GM19452 (cell line): ENCODE measurements at regions not wholly inside any gene's neighbourhood (a gene's known extent, or its start where the extent isn't known, plus 50 kb on each side); places are given as distances from the start of the nearest gene placed in this dataset.
"Not testable (repeated sequence)": the region's sequence is repeated elsewhere in the genome, so short reads cannot be mapped to it uniquely, and the experiment has no call there.

Source experiments
- ATAC-seq: cut with Tn5 transposase; IDR thresholded peaks from one replicate; pipeline ENCODE4 v1.9.1; 2021; ENCODE audit not compliant: unreplicated experiment

DNA sequence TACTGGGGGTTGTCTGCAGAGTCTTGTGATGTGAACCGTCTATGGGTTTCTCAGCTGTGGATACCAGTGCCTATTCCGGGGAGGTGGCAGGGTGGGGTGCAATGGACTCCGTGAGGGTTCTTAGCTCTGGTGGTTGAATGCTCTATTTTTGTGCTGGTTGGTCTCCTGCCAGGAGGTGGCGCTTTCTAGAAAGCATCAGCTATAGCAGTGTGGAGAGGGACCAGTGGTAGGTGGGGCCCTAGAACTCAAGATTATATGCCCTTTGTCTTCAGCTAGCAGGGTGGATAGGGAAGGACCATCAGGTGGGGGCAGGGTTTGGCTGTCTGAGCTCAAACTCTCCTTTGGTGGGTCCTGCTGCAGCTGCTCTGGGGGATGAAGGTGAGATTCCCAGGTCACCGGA, 127.3 kb upstream of the PLD5 start:
- ATAC-seq, result no peak

DNA sequence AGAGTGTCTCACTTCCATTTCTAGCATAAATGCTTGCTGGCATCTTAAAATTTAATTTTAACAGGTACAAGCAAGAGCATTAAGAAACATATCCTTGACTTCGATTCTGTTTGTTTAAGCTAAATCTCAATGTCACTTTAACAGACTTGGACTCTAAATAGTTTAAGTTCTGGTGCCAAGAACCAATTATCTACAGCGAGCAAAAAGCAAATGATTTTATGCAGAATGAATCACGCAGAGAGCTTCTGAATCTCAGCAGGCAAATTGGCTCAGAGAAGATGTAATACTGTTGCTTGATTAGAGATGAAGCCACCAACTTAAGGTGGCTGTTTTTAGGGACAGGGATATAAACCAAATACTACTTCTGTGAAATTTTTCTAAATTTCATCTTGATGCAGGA, 117.0 kb upstream of the PLD5 start:
- ATAC-seq, result no peak

DNA sequence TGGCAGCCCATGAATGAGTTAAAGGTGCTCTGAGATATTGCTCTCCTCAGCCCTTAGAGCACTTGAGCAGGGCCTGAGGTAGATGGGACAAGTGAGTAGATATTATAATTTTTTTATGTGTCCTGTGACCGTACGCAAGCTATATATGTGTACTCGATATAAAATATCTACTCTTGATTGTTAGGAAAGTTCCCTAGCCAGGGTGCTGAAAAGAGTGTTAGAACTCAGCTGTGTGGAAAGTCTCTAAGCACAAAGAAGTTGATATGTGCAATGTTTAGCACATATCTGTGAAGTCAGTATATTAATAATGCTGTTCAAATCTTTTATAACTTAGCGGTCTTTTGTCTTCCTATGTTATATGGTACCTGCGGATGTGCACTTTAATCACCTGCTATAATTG, 114.6 kb upstream of the PLD5 start:
- ATAC-seq, result no peak

DNA sequence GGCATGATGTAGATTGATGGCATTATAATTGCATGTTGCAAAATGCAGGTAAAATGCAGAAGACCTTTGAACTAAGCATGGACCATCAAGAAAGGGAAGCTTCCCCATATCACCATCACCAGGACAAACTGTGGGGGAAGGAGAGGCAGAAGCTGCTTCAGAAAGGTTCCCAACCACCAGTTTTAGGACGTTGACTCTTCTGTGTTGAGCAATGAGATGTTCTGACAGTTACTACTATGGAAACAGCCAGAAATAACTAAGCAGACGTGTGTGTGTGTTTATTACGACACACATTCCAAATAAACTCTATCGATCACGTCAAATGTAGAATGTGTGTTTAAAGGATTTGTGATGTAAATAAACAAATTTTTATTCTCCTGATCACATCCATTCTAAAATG, 110.2 kb upstream of the PLD5 start:
- no peak for ATAC-seq

DNA sequence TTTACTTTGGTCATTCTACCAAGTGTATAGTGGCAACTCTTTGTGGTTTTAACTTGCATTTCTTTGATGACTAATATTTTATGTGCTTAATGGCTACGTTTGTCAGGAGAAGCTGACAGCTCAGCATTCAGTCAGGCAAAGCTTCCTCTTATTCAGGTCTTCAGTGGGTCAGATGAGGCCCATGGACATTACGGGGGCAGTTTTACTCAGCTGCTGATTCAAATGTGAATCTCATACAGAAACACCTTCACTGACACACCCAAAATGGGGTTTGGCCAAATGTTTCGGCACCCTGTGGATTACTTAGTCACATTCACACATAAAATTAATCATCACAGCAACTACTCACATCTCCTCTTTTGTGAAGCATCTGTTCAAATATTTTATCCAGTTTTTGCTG, 104.9 kb upstream of the PLD5 start:
- no peak for ATAC-seq

DNA sequence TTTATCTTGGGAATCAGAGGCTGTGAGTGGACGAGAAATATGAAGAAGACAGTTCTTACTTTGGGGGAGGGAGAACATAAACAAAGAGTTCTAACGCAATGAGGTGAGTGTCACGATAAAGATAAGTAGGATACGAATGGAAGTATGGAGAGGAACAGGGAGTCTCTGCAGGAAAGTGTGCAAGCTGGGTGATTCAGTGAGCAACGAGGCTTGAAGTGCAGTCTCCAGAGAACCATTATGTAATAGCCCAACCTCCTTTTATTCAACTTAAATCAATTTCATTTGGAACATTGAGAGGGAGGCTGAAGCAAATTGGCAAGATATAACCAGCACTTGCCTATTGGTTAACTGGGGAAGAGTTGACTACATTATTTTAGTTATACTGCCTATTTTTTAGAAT, 99.3 kb upstream of the PLD5 start:
- ATAC-seq, result no peak

DNA sequence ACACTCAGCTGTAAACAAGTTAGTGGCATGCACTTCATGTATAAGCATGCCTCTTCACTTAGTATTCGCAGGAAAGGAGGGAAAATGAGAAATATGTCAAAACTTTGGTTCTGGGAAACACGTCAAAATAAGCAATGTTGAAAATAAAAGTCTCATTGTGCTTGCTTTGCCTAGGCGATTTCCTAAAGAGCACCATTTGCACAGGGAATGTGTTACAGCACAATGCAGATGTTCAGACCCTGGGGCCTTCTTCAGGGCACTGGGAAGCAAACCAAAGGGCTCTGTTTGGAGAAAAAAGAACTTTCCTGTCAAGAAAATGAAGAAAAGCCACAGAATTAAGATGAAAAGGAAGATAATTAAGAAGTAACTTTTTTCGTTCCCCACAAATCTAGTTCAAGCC, 98.6 kb upstream of the PLD5 start:
- ATAC-seq, result no peak

DNA sequence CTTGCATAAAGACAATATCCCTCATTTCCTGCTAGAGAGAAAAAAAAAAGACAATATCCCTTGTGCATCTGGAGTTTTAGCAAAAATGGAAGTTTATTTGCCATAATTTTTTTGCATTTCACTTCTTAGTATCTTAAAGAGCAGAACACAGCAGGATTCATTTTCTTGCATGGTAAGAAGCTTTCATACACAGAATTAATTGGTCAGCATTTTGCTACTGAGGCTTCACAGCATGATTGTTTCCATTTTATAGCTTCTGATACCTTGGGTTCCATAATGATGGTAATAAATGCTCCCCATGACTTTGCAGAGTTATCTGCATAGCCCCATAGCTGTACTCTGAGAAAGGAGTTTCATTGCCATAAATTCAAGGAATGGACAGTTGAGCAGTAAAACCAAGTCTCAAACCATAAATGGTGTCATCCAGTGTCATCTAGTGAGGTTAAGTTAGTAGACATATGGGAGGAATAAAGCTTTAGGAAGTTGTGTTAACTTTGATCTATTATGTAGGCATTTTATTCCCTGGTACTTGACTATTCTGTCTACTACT, 88.8 kb upstream of the PLD5 start:
- ATAC-seq, result no peak

DNA sequence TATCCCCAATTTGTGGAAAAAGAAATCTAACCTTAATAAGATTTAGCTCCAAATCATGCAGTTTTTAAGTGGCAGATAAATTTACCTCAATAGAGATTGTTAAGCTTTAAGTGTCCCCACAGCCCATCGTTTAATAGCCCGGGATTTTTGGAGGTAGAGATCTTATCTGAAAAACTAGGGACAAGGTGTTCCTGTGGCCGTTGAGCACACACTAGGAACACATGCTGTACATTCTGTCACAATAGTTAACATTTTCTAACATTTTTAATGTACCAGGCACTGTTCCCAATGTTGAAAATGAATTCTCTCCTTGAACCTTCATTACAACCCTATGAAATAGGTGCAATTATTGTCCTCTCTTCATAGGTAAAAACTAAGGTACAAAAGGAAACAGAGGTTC, 85.7 kb upstream of the PLD5 start:
- no peak for ATAC-seq

DNA sequence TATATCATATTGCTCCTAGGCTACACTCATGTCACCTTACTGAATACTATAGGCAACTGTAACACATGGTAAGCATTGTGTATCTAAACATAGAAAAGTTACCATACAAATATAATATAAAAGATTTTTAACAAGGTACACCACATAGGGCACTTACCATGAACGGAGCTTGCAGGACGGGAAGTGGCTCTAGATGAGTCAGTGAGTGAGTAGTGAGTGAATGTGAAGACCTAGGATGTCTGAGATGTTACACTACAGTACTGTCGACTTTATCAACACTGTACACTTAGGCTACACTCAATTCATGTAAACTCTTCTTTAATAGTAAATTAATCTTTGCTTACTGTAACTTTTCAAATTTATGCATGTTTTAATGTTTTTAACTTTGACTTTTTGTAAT, 81.0 kb upstream of the PLD5 start:
- no peak for ATAC-seq

DNA sequence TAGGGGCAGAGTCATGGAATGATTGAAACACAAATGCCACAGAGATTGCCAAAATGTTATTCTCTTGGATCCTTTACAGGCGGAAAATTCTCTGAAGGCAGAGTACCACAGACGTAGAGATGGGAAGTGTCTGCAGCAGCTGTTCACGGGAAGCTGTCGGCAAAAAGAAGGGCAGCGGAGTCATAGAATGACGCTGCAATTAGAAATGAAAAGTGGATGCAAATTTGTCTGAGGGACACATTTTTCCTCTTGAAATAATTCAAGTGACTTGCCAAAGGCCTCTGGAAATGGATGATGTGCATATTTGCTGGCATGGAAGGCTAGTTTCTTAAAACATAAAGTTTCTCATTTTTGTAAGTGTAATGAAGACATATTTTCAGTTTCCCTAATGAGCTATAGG, 77.5 kb upstream of the PLD5 start:
- ATAC-seq, result no peak

DNA sequence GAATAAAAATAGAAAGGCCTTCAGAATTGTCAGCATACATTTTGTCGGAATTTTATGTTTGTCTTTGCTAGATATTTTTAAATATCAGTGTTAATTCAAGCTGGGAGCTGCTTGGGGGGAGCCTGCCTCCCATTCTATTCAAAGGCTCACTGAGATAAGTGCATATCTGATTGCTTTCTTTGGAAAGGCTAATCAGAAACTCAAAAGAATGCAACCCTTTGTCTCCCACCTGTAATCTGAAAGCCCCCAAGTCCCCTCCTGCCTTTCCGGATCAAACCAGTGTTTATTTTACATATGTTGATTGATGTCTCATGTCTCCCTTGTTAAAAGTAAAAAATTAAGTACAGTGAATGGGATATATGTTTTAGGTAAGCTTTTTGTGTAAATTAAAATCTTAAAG, 69.3 kb upstream of the PLD5 start:
- ATAC-seq, result not testable (repeated sequence)

DNA sequence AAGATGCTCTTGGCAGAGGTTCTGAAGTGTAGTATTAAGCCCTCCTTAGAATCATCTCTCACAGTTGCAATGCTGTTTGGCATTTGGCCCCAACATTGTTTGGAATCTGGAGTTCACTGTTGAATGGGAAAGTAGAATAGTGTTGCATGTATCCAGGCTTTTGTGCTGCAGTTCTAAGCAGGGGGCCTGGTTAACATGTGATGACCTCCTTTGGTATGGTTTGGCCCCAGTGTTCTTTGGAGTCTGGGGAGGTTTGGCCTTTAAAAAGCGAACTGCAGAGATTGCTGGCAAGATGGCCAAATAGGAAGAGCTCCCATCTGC, 61.8 kb upstream of the PLD5 start:
- ATAC-seq, result no peak

DNA sequence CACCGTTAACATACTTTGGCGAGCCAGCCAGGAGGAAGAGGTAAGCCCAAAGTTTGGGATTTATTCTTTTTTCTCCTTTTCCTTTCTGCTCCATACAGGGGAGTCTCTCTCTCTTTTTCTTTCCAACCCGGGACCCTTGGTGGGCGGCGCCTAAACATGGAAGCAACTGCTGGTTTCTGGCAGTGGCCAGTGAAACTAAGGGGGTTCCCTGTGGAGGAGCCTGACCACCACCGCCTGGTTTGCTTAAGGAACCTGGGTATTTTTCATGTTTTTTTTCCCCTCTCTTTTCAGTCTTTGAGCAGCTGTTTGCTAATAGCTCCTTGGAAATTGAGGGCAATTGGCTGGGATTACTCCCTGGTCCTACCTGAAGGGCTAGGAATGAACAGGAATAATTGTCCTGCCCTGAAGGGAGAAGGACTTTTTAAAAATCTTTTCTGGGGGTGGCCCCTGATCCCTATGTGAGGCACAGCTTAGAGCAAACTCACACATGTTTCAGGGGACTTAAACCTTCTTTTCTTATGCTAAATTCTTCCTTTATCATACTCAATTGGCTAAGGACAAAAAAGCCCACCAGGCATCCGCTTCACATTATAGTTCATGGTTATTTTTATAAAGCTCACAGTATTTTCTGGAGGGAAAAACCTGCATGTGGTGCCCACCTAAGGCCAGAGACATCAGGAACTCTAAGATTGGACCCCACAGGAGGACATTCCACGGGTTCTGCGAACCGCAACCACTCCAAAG, 61.3 kb upstream of the PLD5 start:
- ATAC-seq, result no peak

DNA sequence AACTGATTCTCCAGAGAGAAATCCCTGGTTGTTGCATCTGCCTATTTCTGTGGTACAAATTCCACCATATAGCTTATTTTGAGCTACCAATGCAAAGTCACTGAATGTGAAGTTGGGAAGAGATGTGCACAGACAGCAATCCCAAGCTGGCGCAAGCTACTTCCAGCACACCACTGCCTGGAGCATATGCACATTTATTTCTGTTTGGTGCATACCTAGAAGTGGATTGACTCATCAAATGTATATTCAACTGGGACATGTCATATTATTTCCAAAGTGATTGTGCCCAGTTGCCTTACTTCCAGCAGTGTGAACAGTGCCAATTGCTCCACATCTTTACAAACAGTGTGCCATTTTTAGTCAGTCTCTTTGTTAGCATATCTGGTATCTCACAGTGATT, 58.2 kb upstream of the PLD5 start:
- ATAC-seq, result no peak

DNA sequence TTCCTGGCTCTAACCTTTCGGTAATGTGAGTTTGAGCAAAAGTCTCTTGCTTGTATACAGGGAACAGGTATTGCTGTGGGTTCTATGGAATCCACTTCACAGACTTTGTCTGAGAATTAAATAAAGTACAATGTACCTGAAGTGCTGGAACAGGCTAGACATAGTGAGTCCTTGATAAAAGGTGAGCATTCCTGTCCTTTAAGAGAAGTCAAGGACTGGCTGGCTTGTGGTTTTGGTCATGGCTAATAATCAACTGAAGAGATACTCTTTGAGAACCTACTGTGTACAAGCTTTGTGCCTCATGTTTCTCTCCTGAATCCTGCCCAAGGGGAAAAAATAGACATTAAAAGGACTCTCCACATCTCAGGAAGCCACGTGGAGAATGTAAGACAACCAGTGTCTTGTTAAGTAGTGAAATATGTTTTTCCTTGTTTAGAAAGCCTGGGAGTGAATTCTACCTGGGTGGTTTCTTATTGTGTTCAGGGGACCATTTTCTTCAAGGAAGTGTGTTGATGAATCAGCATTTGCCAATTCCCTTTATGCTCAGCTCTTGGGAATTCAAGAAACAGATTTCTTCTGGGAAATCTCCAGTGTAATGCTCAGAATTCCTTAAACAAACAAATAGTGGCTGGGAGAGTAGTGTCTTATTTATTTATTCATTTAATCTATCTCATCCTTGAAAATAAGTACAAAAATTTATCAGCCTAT, 55.2 kb upstream of the PLD5 start:
- ATAC-seq, result no peak
